ENCODE measurements at regions not wholly inside any gene's neighbourhood (a gene's known extent, or its start where the extent isn't known, plus 50 kb on each side); places are given as distances from the start of the nearest gene placed in this dataset.

DNA sequence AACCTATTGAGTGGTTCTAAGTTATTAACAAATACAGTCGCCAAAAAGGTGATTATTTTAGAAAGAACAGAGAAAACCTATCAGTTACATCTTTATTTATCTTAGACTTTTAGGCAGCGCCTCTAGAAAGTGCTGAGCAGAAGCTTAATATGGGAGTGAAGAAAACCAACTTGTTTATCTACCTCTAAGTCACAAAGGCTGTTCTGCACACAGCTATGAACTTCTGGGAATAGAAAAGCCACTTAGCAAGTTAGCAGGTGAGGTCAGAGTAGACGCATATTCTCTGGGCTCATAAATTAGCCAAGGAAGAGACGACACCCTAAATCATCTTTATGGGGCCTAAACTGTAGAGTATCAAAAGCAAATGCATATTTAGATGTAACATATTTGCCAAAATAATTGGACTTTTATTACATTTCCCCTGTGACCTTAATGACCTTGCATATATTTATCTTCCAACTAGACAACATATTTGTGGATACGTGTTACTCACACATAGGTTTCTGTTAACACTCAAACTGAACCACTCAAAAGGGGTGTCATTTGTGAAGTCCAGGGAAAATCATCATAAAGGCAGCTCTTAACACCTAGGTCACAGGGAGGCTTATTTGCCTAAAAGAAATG is 267.1 kb downstream of the ADGB start:
- DNase-seq (ENCODE audit: low spot score), result no peak
- no peak for FAIRE-seq

DNA sequence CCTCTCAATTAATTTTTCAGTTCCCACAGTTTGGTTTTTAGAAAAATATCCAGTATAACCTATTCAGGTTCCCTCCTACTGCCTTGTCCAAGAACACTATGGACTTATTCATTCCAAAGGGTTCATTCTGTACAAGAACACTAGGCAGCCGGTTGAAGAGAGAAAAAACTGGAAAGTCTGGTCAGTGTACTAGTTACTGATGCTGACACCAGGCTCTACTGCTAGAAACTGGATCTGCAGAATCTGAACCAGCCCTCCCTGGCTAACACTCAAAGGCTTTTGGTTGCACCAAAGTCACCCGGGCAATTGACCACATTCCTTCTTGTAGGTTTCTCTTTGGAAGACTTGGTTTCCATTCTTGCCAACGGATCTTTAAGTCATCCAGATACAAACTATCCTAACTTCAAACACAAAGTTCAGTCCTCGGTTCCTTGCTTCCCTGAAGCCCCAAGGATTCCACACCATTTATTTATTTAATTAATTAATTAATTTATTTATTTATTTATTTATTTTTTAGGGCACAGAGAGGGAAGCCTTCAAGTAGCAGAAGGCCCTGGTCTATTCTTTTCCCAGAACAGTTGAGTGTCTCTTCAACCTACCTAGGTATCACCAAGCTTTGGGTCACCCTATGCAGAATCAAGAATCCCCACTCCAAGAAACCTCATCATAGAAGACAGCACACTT is 268.1 kb downstream of the ADGB start:
- DNase-seq (ENCODE audit: low spot score) (no peak), FAIRE-seq (no peak)

DNA sequence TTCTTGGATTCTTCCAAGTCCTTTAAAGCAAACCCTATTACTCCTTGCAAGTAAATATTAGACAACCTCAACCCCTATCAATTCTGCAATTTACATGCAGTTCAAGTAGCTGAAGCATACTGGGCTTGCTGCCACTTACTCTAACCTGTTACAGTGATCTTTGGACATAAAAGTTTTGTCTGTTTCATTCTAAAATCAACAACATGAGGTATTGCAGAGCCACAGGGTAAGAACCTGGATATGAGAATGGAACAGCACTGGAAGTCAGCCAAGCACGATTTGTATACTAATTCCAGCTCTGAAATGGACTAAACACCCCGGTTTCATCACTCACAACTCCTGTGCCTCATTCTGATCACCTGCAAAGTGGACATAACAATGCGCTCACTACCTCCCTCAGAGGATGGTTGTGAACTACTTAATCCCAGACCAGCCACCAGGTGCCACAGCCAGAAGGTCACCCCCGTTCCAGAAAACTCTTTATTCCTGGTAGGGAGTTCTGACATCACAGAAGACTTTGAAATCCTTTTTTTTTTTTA is 270.0 kb downstream of the ADGB start:
- FAIRE-seq (no peak), DNase-seq (ENCODE audit: low spot score) (no peak)

DNA sequence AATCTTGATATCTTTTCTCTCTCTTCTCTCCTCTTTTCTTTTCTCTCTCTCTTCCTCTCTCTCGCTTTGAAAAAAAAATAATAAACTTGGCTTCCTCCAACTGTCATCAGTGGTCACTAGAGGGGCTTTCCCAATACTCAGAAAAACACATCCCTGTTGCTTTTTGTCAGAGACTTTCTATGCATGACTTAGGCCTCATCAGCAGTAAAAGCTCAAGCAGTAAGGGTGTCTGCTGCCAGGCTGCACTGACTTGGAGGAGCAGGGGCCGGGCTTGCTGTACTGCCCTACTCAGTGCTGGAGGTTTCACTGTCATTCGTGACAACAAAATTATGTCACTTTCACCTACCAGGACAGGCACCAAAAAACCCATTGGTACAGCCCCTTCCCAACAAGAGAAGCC is 272.0 kb downstream of the ADGB start:
- DNase-seq (ENCODE audit: low spot score) (no peak), FAIRE-seq (no peak)

DNA sequence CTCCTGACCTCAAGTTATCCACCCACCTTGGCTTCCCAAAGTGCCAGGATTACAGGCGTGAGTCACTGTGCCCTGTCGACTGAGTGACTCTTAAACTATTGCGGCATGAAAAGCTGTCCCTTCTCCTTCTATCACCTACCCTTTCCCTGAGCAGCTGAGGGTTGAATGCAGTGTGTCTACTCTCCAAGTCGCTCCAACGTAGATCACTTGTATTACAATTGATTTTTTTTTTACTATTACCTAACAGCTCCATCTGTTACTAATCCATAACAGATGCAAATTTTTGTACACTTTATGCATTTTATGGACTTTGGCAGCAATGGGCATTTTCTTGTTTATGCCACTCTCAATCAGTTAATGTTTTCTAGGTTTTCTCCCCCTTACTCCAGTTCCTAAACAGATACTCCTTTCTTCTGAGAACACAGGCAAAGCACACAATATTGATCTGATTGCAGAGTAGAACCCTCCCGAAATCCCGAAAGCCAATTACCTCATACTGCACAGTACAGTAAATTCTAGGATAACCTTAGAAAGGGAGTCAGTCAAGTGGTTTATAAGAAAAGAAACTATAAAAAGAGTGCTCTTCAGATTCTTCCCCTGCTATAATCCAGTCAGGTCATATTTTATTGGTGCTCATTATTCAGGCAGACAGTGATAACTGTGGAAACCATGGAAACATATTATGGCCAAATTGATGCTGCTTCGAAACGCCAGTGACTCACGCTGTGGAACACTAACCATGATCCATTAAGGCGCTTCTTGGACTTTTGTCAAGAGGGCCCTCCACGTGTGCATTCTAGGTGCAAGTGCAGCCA is 273.0 kb downstream of the ADGB start:
- DNase-seq (ENCODE audit: low spot score) (peak; percentile 8), FAIRE-seq (no peak)

DNA sequence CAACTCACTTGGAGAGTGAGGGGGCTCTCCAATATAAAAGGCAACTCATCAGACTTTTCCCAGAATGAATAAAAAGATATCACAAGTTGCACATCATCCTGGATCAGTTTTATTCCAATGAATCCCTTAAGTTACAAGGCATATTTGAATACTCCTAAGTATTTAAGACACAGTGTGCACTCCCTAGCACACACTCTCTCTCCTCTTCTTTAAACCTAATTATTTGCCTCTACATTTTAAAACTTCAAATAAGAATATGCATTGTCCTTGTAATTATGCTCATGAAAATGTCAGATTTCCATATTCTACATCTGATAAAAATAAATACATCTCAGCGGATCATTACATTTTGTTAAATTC is 273.6 kb downstream of the ADGB start:
- no peak for FAIRE-seq

DNA sequence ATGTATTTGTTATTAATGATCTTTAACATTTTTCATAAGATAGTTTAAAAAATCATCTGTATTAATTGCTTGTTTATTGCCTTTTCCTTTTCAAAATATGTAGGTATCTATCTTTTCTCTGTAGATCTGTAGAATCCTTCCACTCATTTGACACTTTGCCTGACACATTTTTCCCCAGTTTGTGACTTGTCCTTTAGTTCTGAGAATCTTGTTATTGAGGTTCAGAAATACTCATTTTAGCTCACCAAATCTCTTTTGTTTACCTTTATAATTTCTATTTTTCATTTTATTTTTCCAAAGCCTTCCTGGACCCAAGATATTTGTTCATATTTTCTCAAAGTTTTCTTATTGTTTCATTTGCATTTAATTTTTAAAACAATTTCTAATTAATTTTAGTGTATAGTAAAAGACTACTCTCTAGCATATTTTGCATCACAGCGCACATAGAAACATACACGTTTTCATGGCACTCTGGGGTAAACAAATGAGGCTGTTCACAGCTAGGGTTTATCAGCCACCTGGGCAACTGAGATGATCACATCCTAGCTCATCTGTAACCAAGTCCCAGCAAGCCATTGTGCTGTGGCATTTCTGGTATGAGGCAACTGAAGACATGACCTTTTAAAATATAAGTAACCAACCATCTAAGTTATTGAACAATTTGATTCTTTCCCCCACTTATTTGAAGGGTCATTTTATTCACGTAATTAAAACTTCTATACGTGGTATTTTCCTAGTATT is 275.7 kb downstream of the ADGB start:
- DNase-seq (ENCODE audit: low spot score), result no peak
- no peak for FAIRE-seq

More for the DNA sequence above, 273.6 kb downstream of the ADGB start:
- no peak for DNase-seq (ENCODE audit: low spot score)

DNA sequence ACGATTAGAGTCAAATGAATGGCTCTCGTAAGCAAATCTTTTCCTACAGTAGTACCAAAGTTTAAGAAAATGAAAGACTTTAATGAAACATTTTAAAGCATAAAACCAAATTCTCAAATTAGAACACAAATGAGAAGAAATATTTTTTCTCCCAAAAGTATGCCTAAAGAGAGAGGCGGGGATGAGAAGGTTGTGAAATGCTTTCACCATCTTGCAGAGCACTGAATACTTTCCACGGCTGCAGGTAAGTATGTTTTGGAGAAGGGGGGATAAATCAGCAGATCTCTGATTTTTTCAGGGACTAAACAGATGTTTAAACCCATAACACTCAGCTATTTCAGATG is 277.1 kb downstream of the ADGB start:
- FAIRE-seq, result no peak
- DNase-seq (ENCODE audit: low spot score), result no peak

DNA sequence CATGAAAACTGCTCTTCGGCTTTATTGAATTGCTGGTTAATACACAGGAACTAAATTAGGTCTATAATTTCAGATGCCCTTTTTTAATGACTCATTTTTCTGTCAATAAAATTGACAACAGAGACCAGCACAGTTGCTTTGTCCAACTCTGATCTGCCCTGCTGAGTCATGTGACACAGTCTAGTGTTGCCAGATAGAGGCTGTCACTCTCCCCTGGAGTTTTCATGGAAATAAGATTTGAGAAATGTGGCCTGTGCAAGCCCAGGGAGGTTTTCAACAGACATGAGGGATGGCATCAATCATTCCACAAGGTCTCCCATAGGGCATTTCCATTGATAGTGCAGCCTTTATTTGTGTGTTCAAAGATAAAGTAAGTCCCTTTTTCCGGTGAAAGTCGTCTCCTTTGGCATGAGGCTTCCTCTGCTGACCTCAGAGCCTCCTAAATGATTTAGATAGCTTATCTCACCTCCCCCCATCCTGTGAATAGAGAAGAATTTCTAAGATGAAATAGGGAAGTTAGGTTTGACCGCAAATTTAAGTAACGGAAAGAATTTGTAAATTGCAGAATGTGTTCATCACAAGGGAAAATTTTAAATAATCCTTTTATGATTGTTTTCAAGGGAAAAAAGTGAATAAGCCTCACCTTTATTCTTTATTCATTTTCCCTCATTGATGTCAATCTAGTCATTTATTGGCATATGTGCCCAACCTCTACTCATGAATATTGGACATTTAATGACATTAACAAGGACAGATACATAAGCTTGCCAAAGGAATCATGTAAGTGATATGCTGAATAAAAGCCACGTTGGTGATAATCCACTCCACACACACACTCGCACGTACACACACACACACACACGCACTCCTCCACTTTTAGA is 277.7 kb downstream of the ADGB start:
- DNase-seq (ENCODE audit: low spot score) (no peak), FAIRE-seq (no peak)

DNA sequence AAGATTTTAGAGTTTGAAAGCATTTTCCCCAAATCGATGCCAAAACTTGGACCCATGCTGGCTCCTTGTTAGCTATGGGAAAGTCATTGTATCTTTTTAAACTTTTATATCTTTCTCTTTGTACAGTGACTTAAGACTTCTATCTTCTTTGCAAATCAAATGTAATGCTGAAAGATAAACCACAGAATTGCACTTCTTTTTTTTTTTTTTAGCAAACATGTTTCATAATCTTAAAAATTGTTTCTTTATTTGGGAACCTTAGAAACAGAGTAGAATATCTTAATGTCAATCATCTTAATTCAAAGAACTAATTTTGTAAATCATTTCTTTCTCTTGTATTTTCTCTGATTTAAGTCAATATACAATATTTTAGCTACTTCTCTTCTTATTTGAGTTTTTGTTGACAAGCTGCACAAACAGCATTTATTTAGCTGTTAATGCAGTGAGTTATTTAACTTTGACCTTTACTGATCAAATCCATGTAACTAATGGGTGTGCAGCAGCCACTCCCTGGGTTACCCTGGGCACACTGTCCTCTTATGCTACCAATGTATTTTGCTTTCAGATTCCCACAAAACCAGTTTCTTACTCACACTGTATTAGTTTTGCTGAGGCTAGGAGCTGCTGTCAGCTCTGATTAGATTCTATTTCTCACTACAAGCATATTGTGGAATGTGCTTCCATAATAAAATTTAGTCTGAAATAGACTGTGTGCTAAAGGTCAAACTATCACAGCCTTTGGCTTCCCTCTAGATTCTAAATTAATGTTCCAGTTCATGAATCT is 279.6 kb downstream of the ADGB start:
- DNase-seq (ENCODE audit: low spot score) (no peak), FAIRE-seq (no peak)

DNA sequence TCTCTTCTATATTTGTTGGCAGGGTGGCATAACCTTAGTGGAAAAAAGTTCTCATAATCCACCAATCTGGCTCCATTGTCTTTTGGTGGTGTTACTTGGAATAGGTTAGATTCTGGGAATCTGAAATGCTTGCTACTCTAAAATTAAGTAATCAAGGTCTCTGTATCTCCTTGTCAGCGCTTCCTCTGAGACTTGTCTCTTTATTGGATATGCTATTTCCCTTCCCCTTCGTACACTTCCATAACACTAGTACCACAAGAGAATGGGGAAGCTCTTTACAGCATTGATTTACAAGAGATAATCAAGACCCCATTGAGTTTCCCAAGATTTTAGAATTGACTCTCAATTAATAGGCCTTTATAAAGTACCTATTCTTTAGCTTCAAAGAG is 280.2 kb downstream of the ADGB start:
- DNase-seq (ENCODE audit: low spot score), result no peak
- FAIRE-seq, result no peak

DNA sequence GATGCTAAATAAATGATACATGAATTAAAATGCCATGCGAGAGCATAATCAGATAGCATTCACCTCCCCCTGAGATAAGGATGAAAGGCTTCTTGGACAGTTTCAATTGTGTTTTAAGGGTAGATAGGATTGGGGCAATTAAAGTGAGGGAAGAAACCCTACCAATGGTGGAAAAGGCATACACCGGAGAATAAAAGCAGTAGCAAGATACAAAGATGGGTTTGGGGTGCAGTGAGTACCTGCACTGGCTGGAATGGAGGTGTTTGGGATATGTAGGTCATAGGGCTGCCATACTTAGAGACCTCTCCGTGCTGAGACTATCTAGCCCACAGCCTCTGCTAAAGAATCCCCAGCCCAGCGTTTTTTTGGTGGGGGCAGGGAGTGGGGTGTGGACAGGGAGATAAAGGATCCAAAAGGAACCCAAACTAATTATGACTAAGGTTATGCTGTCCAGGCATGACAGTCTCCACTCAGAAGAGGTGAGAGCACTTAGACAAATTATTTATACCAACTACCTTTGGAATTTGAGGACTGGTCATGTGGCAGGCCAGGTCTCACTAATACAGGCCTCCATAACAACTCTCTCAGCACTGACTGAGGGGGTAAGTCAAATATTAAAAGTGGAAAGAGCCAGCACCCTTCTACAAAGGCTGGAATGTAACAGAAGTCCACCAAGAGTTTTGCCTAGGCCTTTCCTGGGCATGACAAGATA is 280.8 kb downstream of the ADGB start:
- DNase-seq (ENCODE audit: low spot score) (no peak), FAIRE-seq (no peak)

DNA sequence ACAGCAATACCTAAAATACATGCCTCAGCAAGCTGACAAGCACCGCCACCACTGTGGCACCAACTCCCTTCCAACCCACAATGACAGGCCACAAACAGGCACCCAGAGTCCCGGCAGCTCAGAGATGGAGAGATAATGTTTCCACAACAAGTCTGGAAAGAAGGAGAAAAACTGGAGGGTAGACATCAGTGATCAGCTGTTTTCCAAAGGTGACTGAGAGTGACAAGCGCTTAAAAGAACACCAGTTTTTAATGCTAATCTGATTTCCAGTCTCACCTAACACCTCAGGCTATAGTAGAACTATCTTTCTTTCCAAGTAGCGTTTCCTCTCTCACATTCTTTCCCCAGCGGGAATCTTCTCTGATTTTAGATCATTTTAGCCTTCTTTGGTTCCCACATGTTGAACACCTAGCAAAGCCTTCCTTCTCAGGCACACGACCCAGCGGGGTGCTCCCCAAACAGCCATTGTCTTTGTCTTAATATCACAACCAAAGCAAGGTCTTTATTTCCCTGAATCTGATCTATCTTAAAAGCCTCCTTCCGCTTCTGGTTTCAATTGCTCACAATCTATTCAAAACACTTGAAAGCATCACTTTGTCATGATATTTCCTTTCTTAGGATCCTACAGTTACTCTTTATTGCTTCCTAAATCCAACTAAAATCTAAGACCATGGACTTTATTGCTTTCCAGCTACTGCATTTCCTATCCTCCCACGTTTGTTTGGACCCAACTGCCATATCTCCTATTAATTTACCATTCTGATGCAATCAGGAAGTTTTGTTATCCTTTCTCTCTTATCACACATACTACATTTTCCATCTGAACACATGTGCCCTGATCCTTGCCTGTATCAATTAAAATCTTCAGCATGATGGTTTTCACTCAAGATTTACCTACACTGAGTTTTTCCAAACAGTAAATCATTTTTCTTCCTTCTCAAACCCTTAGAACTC is 282.7 kb downstream of the ADGB start:
- DNase-seq (ENCODE audit: low spot score) (no peak), FAIRE-seq (no peak)

DNA sequence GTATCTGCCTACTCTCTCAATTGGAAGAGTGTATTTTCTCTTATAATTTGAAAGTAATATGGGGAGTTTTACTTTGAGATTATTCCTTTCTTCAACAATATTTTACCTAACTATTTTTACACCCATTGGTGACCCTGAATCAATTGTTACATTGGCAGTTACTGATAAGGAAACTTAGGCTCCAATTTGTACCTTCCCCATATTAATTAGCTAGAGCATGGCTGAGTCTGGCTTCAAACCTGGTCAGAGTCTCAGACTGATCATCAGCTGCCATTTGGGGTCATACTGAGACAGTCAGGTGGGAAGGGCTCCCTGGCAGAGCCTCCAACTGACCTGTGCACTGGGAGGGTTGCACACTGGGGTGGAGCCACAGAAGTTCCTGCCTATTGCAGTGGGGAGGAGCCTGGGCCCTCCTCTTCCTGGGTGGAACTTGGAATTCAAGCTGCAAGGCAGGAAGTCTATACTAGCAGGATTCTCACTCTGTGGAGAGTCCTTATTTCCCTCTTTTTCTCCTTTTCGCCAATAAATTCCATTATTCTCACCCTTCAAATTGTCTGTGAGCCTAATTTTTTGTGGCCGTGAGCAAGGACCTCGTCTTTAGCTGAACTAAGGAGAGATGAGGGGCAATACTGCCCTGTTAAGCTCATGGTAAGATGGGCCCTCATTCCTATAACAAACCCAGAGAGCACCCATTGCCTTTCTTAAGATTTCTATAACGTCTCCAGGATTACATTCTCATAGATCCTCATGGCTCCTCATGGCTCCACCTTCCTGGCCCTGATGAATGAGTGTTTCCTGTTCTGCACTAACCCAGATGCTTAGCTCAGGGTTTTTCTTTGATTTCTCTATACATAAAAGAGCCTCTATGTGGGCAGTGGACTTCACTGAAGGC is 285.1 kb downstream of the ADGB start:
- no peak for DNase-seq (ENCODE audit: low spot score)
- no peak for FAIRE-seq

DNA sequence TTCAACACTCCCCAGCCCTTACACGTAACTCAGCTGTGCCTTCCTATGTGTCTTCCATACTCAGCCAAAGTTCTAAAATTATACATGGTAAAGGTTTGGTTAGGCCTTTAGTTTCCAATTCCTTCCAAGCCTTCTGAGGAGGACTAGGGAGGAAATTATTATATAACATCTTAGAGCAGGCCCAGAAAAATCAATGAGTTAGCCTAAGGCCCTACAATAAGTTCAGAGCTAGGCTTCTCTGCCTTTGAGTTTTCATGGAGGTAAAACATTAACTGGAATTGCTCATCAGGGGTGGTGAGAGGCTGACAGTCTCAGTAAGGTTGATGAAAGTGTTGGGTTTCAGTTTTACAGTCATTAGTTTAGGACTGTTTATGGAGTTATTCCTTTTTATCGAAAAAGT is 286.0 kb downstream of the ADGB start:
- DNase-seq (ENCODE audit: low spot score), result peak; percentile 31
- peak; percentile 84 for FAIRE-seq

DNA sequence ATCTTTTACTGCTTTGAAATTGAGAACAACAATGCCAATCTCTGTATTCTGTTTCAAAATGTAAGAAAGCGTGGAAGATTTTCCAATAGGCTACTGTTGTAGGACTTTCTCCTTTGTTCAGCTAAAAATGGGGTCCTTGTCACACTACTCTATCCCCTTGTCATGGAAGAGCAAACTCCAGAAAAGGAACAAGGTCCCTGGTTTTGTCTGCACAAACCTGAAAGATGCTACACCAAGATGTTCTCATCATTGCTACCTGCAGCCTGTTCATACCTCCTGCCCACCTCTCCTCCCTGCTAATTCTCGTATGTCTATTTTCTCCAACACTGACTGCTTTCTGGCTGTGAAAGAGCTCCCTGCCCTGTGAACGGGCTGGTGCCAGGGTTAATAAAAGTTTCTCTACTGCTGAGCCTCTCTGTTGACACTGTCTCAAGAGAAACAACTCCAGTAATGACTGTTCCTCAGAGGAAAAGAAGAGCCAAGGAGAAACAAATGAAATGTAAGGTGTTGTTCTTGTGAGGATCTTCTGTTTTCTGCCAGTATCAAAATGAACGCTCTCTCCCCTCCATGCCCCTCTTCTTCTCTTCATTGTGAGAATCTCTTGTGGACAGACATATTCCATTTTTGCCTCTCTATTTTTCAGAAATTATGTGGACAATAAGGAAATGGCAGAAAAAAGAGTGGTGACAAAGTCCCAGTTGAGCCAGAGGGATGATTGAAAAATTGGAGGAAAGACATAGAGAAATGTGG is 287.1 kb downstream of the ADGB start:
- DNase-seq (ENCODE audit: low spot score) (no peak), FAIRE-seq (no peak)

All from RCC 7860 (cell line).